Fibroblast of lung (primary cell): ENCODE measurements at regions not wholly inside any gene's neighbourhood (a gene's known extent, or its start where the extent isn't known, plus 50 kb on each side); places are given as distances from the start of the nearest gene placed in this dataset.

Experiments used
- EZH2 ChIP-seq: IDR thresholded peaks from 2 replicates; pipeline ENCODE4 v1.5.1; 2012; ENCODE audit warnings: low read length, control low read depth, mild to moderate bottlenecking; ENCODE audit errors: missing control alignments
- TF ChIP-seq, protein P1 (sequence below), 2 donors: IDR thresholded peaks in 1 of 2; conservative IDR thresholded peaks in 1 of 2; 1 replicate in 1 of 2; 2 replicates in 1 of 2; pipeline ENCODE4 v1.5.1; 2011 to 2012; ENCODE audit warnings: low read length in 2 of 2, control low read depth in 1 of 2, inconsistent platforms in 1 of 2, low read depth in 1 of 2, mild to moderate bottlenecking in 1 of 2

DNA sequence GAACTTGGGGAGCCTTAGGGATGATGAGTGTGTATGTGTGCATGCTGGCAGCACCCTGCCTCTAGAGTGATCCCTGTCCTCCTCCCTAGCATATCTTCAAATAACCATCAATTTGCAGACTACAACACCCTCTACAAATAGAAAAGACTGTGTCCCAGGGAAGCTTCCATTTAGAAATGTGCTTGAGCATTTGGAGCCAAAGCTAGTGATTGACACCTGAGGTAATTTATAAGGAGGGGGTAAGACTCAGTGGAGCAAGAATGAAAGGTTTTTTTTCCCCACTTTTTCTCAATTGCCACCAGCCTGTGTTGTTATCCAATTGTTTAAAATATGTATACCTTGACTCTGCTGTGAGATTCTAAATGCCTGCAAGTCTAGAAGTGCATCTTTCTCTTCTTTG lies 286.0 kb upstream of the SLC14A2 start:
- TF ChIP-seq EZH2: no peak
- TF ChIP-seq, protein P1, sequence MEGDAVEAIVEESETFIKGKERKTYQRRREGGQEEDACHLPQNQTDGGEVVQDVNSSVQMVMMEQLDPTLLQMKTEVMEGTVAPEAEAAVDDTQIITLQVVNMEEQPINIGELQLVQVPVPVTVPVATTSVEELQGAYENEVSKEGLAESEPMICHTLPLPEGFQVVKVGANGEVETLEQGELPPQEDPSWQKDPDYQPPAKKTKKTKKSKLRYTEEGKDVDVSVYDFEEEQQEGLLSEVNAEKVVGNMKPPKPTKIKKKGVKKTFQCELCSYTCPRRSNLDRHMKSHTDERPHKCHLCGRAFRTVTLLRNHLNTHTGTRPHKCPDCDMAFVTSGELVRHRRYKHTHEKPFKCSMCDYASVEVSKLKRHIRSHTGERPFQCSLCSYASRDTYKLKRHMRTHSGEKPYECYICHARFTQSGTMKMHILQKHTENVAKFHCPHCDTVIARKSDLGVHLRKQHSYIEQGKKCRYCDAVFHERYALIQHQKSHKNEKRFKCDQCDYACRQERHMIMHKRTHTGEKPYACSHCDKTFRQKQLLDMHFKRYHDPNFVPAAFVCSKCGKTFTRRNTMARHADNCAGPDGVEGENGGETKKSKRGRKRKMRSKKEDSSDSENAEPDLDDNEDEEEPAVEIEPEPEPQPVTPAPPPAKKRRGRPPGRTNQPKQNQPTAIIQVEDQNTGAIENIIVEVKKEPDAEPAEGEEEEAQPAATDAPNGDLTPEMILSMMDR (conservative IDR thresholded peaks at IDR 0.05 in 1 of 2, IDR thresholded peaks at IDR 0.05 in 1 of 2; ENCODE audit: low read depth in 1 of 2, low read length in 2 of 2): no peak
